ENCODE measurements at regions not wholly inside any gene's neighbourhood (a gene's known extent, or its start where the extent isn't known, plus 50 kb on each side); places are given as distances from the start of the nearest gene placed in this dataset.
"Not testable (repeated sequence)": the region's sequence is repeated elsewhere in the genome, so short reads cannot be mapped to it uniquely, and the experiment has no call there.

DNA sequence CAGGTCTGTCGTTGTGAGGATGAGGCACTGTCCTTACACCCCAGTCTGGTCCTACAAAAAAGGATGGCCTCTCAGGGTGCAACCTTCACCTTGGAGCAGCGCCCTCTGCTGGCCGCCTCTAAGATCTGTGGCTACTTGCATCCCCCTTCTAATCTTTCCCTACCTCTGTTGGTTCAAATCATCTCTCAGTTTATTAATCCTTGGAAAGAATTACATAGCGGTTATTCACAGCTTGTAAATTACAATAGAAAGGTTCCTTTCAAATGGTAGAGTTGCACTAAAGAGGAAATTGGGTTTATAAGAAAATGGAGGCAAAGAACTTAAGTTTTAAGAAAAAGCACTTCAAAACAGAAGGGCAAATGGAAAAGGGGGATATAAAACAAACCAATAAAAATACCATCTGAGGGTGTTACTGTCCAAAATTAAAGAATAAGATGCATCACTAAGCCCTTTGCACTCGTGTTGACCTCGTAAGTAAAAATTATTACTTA is 102.0 kb upstream of the PLEKHM1 start:
- peak; percentile 72 for DNase-seq

DNA sequence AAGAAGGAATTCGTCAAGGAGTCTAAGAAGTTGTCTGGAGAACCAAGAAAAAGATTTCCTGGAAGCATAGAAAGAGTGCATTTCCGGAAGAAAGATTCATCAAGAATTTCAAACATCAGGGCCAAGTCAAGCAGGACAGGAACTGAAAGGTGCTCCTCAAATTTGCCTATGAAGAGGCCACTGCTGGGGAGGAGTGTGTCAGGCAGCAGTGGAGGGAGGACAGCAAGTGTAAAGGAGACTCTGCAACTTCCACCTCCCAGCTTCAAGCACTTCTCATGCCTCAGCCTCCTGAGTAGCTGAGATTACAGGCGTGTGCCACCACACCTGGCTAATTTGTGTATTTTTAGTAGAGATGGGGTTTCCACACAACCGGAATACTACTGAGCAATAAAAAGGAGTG is 105.8 kb upstream of the PLEKHM1 start:
- not testable (repeated sequence) for DNase-seq

- not testable (repeated sequence) for DNase-seq
Observed at GRCh38 chr17:45600052-45601012, 109.8 kb upstream of the PLEKHM1 start.

DNA sequence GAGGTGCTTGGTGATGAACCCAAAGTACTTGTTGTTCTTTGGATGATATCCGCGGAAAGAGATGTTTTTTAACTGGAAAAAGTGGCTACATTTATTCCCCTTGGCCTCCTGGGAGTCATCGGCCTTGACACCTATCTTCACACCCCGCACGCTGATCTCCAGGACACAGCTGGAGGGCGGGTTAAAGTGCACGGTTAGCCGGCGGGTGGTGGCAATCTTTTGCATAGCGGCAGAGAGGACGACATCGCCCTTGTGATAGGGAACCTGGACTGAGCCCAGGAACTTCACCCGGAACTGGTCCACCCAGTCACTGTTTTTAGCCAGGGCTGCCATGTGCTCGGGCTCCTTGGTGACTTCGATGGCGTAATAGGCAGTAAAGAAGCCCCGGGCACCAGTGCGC is 110.5 kb upstream of the PLEKHM1 start:
- not testable (repeated sequence) for DNase-seq

GRCh38 chr17:45601605-45602539 is 111.4 kb upstream of the PLEKHM1 start:
- DNase-seq, result not testable (repeated sequence)

DNA sequence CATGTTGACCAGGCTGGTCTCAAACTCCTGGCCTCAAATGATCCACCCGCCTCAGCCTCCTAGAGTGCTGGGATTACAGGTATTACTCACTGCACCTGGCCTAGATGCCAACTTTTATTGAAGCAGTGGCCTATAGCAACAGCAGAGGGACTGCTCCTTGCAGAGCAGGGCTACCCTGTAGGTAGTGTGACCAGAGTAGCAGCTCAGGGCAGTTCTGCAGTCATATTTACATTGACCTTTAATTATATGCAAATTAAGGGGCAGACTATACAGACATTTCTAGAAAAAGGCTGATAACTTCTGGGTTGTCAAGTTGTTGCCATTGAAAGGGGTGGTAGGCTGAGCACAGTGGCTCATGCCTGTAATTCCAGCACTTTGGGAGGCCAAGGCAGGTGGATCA is 115.2 kb upstream of the PLEKHM1 start:
- DNase-seq, result not testable (repeated sequence)

DNA sequence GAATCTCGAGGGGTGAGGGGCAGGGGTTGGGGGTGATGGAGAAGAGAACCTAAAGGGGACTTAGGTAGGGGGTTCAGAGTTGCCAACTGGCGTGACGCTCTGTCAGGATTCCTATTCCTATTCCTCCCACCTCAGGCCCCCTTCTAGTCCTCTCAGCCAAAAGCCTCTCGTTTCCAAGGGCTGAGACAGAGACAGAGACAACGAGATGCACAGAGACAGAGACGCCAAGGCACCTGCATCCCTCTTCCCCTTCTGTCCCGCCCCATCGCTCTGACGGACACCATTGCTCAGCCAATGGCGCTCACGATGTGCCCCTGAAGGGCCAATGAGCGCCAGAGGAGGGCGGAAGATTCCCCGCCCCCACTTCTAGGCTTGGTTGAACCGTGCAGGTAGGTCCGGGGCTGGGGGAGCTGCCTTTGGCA is 129.5 kb upstream of the PLEKHM1 start:
- DNase-seq, result peak; percentile 84

- DNase-seq, result not testable (repeated sequence)
Observed at GRCh38 chr17:45620468-45620867, 129.9 kb upstream of the PLEKHM1 start.

DNA sequence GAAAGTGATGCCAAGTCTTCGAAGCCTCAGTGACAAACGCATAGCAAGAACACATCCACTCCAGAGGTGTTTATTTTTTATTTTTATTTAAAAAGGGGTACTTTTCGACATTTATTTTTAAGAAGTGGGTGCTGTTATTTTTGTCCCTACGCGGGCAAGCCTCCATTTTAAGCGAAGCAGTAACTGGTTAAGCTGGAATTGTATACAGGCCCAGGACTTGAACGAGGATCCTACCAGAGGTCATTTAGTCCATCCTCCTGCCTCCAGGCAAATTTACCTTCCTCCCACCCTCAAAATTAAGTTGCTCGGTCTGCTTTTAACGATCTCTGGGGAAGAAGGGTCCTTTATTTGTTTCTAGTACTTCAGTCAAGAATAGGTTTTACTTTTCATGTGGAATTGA is 130.6 kb upstream of the PLEKHM1 start:
- not testable (repeated sequence) for DNase-seq

DNA sequence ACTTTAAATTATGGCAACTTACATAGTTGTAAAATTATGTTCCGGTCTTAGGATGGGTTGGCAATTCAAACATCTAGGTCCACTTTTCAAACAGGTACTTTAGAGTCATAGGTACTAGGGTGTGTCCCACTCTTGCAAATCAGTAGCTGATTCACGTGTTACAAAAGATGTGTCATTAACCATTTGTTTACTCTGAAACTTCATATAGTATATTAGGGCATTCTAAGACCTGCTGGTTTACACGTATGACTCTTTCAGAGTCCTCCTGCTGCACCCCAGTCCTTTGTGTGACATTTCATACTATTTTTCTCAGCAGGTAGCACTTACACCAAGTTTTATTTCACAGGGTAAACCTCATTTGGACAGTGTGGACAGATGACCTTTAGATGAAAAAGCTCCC is 131.8 kb upstream of the PLEKHM1 start:
- DNase-seq, result not testable (repeated sequence)

GRCh38 chr17:45628019-45628418 is 137.5 kb upstream of the PLEKHM1 start:
- DNase-seq, result no peak

DNA sequence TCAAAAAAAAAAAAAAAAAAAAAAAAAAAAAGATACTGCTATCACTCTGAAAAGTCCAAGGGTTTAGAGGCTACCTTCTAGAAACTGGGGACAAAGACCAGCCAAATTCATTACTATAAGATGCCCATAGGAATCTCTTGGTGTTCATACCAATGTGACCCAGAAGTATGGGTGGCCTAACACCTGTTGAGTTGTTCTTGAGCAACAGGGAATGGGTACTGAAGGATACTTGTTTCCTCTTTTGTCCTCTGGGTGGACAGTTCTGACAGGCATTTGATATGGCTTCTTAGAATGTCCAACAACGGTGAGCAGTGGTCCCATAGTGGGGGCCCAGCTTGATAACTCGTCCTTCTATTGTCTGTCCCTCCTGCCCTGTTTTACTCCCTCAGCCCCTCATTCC is 141.4 kb upstream of the PLEKHM1 start:
- DNase-seq, result no peak

DNA sequence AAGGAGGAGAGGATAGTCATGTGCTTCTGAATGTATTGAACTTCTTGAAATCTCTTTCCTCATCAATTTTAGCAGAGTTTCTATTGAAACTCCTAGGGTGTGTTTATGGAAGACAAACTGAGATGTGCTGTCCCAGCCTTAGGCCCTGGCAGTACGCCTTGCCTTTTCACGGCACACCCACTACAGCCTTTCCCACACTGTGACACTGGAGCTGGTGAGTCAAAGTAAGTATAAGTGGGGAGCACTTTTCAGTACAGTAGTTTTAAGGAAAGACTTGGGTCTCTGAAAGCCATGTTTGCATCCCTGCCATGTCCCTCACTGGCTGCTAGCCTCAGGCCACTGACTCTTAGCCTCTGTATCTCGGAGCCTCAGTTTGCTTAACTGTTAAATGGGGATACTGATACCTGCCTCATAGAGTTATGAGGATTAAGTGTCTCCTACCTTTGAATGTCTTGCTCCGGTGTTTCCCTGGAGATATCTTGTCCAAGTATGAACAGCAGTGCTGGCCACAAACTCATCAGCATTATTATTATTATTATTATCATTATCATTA is 144.7 kb upstream of the CRHR1 start:
- DNase-seq, result no peak

DNA sequence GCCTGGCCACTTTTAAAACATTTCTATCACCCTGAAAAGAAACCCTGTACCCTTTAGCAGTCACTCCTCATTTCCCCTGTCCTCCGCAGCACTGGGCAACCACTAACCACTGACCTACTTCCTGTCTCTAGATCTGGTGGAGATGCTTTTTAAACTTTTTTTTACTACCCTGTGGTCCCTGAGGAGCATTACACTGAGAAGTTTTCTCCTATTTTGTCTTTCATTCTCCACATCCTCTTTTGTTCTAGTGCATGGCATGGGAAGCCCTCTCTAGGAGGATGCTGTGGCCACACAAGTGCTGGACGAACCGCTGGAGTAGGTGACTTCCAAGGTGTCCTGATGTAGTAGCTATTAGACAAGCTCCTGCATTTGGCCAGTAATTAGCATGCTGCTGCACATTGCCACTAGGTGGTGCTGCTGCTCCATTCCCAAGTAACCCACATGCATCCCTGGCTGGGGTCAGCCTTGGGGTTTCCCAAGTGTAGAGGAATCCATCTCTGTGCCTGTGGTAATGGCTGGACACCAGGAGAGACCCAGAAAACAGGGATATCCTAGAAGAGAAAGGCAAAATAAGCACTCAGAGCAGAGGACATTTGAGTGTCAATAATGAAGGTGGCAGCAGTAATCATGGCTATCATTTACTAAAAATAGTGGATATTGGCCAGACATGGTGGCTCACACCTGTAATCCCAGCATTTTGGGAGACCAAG is 143.8 kb upstream of the CRHR1 start:
- peak; percentile 75 for DNase-seq

- no peak for DNase-seq
Observed at GRCh38 chr17:45641541-45641940, 142.6 kb upstream of the CRHR1 start.

- DNase-seq, result no peak
Observed at GRCh38 chr17:45643591-45643990, 140.5 kb upstream of the CRHR1 start.

- DNase-seq, result not testable (repeated sequence)
Observed at GRCh38 chr17:45644637-45645036, 139.5 kb upstream of the CRHR1 start.

- DNase-seq, result no peak
Observed at GRCh38 chr17:45645330-45645729, 138.8 kb upstream of the CRHR1 start.

- no peak for DNase-seq
Observed at GRCh38 chr17:45646288-45646988, 137.7 kb upstream of the CRHR1 start.

DNA sequence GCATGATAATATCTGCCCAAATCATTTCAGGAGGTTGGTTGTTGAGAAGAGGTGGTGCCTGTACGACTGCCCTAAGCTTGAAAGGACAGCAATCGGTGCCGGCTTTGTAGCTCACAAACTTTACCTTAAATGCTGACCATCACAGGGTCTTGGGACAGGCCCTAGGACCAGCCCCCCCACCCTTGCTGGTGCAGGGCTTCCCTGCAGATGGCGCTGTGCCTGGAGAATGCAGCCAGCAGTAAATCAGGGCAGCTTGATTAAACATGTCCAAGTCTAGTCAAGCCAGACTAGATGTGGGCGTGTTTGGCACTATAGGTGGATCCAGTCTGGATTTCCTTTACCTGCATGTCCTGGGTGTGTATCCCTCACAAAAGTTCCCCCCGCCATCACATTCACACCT is 135.5 kb upstream of the CRHR1 start:
- DNase-seq, result no peak

- DNase-seq, result no peak
Observed at GRCh38 chr17:45649796-45650195, 134.3 kb upstream of the CRHR1 start.

- DNase-seq, result no peak
Observed at GRCh38 chr17:45650561-45650960, 133.6 kb upstream of the CRHR1 start.
